ENCODE measurements at regions not wholly inside any gene's neighbourhood (a gene's known extent, or its start where the extent isn't known, plus 50 kb on each side); places are given as distances from the start of the nearest gene placed in this dataset.

DNA sequence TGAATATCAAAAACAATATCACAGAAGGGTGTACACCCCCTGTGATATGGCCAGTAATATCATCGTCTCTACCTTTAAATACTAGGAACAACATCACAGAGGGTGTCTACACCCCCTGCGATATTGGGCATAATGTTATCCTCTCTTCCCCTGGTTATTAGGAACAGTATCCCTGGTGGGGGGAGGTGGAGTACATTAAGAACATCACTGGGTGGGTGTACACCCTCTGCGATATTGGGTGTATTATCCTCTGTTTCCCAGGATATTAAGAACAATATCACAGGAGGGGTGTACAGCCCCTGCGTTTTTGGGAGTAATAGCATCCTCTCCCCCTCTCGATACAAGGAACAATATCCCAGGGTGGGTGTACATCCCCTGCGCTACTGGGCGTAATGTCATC lies 1932.8 kb downstream of the SUCLG1 start:
- H3K27me3 Mint-ChIP-seq, result no peaks in the 10 kb centered on the region
- POLR2A ChIA-PET, result no interaction called here
- peaks cover 4% of the 10 kb centered on the region for H3K9me3 Mint-ChIP-seq
- H3K27ac Mint-ChIP-seq, result no peak overlapping the region
- H3K4me1 Mint-ChIP-seq, result no peaks in the 10 kb centered on the region
- DNase-seq, result no peak
- no peak overlapping the region for H3K4me3 Mint-ChIP-seq
- ATAC-seq (ENCODE audit: low read depth), result no peak
- no peaks in the 10 kb centered on the region for H3K36me3 Mint-ChIP-seq

DNA sequence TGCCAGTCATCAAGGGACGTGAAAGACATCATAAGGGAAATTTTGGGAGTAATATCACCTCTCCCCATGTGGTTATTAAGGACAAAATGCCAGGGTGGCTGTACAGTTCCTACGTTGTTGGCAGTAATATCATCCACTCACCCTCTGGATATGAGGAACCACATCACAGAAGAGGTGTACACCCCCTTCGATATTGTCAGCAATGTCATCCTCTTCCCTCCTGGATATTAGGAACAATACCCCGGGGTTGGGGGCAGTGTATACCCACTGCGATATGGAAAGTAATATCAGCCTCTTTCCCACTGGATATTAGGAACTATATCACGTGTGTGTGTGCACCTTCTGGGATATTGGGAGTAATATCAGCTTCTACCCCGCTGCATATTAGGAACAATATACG lies 1933.3 kb downstream of the SUCLG1 start:
- ATAC-seq (ENCODE audit: low read depth) (no peak), DNase-seq (no peak)
- Mint-ChIP-seq H3K4me1 (no peaks in the 10 kb centered on the region), H3K27me3 (no peaks in the 10 kb centered on the region), H3K4me3 (no peak overlapping the region), H3K36me3 (no peaks in the 10 kb centered on the region), H3K9me3 (peaks cover 4% of the 10 kb centered on the region), H3K27ac (no peak overlapping the region)
- POLR2A ChIA-PET, result no interaction called here

DNA sequence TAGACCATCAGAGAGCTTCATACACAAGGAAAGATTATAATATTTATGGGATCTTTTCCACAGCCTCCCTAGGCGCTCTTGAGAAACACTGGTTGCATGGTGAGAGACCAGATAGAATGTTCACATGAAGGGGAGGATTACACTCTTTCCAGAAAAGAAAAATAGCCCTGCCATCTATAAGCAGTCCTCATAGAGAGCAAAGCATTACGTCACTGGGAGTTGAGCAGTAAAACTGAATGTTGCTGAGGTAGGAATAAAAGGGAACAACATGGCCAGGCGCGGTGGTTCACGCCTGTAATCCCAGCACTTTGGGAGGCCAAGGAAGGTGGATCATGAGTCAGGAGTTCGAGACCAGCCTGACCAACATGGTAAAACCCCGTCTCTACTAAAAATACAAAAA lies 1934.3 kb downstream of the SUCLG1 start:
- peaks cover 4% of the 10 kb centered on the region for H3K9me3 Mint-ChIP-seq
- DNase-seq (no peak), ATAC-seq (ENCODE audit: low read depth) (no peak)
- no peaks in the 10 kb centered on the region for H3K4me1 Mint-ChIP-seq
- POLR2A ChIA-PET, result no interaction called here
- no peak overlapping the region for H3K4me3 Mint-ChIP-seq
- H3K36me3 Mint-ChIP-seq, result no peaks in the 10 kb centered on the region
- no peaks in the 10 kb centered on the region for H3K27me3 Mint-ChIP-seq
- no peak overlapping the region for H3K27ac Mint-ChIP-seq

DNA sequence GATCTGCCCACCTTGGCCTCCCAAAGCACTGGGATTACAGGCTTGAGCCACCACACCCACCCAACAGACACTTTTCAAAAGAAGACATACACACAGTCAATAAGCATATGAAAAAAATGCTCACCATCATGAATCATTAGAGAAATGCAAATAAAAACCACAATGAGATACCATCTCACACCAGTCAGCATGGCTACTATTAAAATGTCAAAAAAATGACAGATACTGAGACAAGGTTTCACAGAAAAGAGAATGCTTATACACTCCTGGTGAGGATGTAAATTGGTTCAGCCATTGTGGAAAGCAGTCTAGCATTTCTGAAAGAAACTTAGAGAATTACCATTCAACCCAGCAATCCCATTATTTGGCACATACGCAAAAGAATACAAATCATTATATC lies 1947.2 kb downstream of the SUCLG1 start:
- POLR2A ChIA-PET, result no interaction called here
- ATAC-seq (ENCODE audit: low read depth) (no peak), DNase-seq (no peak)
- Mint-ChIP-seq H3K4me1 (no peaks in the 10 kb centered on the region), H3K27me3 (no peaks in the 10 kb centered on the region), H3K27ac (no peak overlapping the region), H3K4me3 (no peak overlapping the region), H3K36me3 (no peaks in the 10 kb centered on the region), H3K9me3 (peaks cover 3% of the 10 kb centered on the region)

DNA sequence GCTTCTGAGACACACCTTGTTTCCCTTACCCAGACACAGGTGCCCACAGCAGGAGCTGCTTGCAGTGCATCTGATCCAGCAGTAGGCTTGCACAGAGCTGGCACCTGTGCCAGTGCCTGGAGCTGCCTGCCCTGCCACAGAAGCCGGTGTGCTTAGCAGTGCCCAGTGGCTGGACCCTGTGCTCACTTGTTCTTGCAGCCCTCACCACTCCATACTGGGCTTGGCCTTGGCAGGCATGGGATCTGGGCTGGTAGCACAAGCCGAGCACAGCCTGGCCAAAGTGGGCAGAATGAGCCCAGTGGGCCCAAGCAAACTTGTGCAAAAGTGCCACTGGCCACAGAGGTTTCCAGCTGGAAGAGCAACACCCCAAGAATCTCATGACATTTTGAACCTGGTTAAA lies 1950.4 kb downstream of the SUCLG1 start:
- no peak for ATAC-seq (ENCODE audit: low read depth)
- Mint-ChIP-seq H3K36me3 (no peaks in the 10 kb centered on the region), H3K9me3 (peaks cover 4% of the 10 kb centered on the region), H3K27ac (no peak overlapping the region), H3K4me3 (no peak overlapping the region), H3K4me1 (no peaks in the 10 kb centered on the region), H3K27me3 (no peaks in the 10 kb centered on the region)
- POLR2A ChIA-PET, result no interaction called here
- no peak for DNase-seq

DNA sequence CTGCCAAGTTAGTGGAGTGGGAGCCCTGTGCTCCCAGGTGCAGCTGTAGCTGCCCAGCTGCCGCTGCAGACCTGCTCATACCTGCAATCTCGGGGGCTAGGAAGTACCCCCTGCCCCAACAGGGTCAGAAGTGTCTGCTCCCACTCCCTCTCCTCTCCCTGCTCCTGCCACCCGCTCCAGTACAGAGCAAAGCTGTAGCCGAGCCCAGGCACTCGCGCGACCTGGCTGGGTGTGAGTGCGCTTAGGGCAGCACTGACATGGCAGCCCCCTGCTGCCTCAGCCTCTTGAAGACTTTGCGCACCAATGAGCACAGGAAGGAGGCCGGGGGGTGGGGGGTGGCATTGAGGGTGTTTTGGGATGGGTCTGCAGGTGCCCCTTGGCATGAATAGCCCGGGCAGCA lies 1951.4 kb downstream of the SUCLG1 start:
- Mint-ChIP-seq H3K4me3 (no peak overlapping the region), H3K36me3 (no peaks in the 10 kb centered on the region), H3K27ac (no peak overlapping the region), H3K4me1 (no peaks in the 10 kb centered on the region), H3K27me3 (no peaks in the 10 kb centered on the region), H3K9me3 (peaks cover 9% of the 10 kb centered on the region)
- POLR2A ChIA-PET, result no interaction called here
- DNase-seq (no peak), ATAC-seq (ENCODE audit: low read depth) (no peak)

DNA sequence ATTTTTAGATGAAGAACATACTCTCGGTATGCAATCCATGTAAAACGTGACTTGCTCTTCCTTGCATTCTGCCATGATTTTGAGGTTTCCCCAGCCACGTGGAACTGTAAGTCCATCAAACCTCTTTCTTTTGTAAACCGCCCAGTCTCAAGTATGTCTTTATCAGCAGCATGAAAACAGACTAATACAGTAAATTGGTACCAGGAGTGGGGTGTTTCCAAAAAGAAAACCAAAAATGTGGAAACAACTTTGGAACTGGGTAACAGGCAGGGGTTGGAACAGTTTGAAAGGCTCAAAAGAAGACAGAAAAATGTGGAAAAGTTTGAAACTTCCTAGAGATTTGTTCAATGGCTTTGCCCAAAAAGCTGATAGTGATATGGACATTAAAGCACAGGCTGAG lies 1957.9 kb downstream of the SUCLG1 start:
- ATAC-seq (ENCODE audit: low read depth) (no peak), DNase-seq (no peak)
- Mint-ChIP-seq H3K9me3 (peaks cover 15% of the 10 kb centered on the region), H3K36me3 (no peaks in the 10 kb centered on the region), H3K27ac (no peak overlapping the region), H3K27me3 (no peaks in the 10 kb centered on the region), H3K4me3 (no peak overlapping the region), H3K4me1 (no peaks in the 10 kb centered on the region)
- POLR2A ChIA-PET, result no interaction called here

DNA sequence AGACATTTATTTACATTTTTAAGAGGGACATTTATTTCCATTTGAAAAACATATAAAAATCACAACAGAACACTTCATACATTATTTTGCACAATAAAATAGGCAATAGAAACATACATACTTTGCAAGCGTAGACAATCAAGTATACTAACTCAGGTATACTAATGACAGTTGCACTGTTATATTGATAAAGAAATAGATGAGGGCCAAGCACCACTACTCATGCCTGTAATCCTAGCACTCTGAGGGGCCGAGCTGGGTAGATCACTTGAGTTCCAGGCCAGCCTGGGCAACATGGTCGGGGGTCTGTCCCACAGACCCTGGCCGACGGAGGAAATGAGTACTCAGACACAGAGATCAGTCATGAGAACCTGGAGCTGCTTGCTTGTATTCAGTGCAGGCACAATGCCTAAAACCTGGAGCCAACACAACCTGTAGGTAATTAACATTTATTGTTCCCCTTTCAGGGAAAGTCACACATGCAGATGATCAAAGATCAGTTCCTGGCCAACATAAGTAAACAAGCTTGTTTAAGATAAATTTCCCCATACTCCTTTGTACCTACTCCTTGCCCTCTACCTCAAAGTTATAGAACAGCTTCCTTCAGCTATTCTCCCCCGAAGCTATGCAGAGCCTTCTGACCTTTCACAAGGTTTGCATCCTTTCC lies 1960.2 kb downstream of the SUCLG1 start:
- no peaks in the 10 kb centered on the region for H3K27me3 Mint-ChIP-seq

DNA sequence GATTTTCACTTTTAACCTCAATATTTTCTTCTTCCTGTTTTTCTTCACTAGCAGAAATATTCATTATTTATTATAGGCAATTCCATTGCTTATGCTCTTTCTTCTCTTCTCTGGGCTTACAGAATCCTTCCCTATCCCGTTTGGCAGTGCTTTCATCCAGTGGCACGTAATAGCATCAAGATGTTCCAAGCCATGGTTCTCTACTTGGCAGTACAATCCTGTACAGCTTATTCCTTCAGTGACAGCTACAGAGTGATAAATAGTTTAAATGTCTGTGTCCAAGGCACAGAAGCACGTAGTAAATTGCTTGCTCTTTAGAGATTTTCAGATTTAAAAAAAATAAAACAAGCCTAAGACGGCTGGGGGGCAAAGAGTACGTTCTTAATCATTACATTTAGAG lies 1964.3 kb downstream of the SUCLG1 start:
- ATAC-seq (ENCODE audit: low read depth) (no peak), DNase-seq (no peak)
- no peaks in the 10 kb centered on the region for H3K27me3 Mint-ChIP-seq
- H3K9me3 Mint-ChIP-seq, result peaks cover 5% of the 10 kb centered on the region
- no peak overlapping the region for H3K4me3 Mint-ChIP-seq
- POLR2A ChIA-PET, result no interaction called here
- no peaks in the 10 kb centered on the region for H3K36me3 Mint-ChIP-seq
- no peak overlapping the region for H3K27ac Mint-ChIP-seq
- no peaks in the 10 kb centered on the region for H3K4me1 Mint-ChIP-seq

More for the DNA sequence above, 1960.2 kb downstream of the SUCLG1 start:
- Mint-ChIP-seq H3K4me3 (no peak overlapping the region), H3K27ac (no peak overlapping the region), H3K9me3 (peaks cover 14% of the 10 kb centered on the region), H3K36me3 (no peaks in the 10 kb centered on the region), H3K4me1 (no peaks in the 10 kb centered on the region)
- DNase-seq (no peak), ATAC-seq (ENCODE audit: low read depth) (no peak)
- POLR2A ChIA-PET, result no interaction called here

DNA sequence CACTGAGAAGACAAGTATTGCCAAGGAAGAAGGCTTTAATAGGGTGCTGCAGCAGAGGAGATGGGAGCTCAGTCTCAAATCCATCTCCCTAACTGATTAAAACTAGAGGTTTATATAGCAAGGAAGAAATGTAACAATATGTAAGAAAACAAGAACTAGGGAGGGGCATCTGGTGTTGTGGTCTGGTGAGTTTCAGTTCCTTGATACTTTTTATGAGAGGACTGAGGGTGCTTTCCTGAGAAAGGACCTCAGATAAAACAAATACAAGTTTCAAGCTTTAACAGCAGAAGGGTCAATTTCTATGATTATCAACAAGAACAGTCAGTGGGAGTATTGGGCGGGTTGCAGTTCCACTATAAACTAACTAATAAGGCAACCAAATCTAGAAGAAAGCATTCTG lies 1967.5 kb downstream of the SUCLG1 start:
- Mint-ChIP-seq H3K4me1 (no peaks in the 10 kb centered on the region), H3K4me3 (no peak overlapping the region), H3K36me3 (no peaks in the 10 kb centered on the region), H3K9me3 (peaks cover 3% of the 10 kb centered on the region), H3K27me3 (no peaks in the 10 kb centered on the region), H3K27ac (no peak overlapping the region)
- POLR2A ChIA-PET, result no interaction called here
- DNase-seq (no peak), ATAC-seq (ENCODE audit: low read depth) (no peak)

DNA sequence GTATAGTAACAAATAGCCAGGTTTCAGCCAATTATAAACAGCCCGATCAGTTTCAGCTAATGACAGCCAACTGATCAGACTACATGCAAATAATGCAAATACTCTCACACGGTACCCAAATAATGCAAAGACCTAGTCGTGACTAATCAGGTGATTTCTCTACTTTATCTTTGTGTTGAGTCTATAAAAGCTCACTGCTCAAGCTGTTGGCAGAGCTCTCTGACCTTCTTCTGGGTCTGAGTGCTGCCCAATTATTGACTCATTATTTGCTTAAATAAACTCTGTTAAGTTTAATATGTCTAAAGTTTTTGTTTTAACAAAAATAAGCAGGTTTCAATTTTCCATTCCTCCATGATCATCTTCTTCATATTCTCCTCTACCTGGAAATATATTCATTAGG lies 1971.7 kb downstream of the SUCLG1 start:
- ATAC-seq (ENCODE audit: low read depth) (no peak), DNase-seq (no peak)
- POLR2A ChIA-PET, result no interaction called here
- Mint-ChIP-seq H3K27me3 (no peaks in the 10 kb centered on the region), H3K36me3 (no peaks in the 10 kb centered on the region), H3K9me3 (no peaks in the 10 kb centered on the region), H3K27ac (no peak overlapping the region), H3K4me3 (no peak overlapping the region), H3K4me1 (no peaks in the 10 kb centered on the region)

DNA sequence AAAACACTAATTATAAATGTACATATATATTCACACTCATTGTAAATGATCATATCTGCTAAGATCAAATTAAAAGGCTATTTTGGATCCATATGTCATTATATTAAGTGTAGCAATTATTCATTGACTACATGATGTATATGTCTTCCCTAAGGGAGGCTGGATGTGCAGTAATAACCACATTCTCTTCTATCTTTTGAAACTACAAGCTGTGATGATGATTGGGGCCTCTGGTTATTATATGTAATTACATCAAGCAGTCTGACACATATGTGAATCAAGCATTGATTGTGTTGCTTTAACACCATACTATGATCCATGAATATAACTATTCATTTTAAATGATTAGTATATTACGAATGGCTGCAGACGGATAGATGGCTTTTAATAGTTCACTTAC lies 1973.4 kb downstream of the SUCLG1 start:
- H3K9me3 Mint-ChIP-seq, result no peaks in the 10 kb centered on the region
- POLR2A ChIA-PET, result no interaction called here
- no peaks in the 10 kb centered on the region for H3K27me3 Mint-ChIP-seq
- DNase-seq (no peak), ATAC-seq (ENCODE audit: low read depth) (no peak)
- no peaks in the 10 kb centered on the region for H3K4me1 Mint-ChIP-seq
- H3K27ac Mint-ChIP-seq, result no peak overlapping the region
- no peak overlapping the region for H3K4me3 Mint-ChIP-seq
- H3K36me3 Mint-ChIP-seq, result no peaks in the 10 kb centered on the region

DNA sequence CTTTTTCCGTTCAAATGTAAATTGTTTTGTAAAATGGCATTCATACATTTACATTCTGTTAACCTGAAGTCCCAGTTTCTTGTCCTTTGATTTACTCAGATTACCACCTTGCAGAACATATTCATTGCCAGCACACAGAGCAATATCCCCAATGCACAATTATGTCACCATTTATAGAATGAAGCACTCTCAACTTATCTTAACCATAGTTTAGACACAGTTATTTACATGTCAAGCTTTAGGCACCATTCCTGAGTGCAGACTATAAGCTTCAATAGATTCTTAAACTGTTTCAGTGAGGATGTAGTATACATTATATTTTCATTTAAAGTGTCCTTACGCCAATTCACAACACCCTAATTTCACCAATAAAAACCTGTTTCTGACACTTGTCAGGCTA lies 1977.9 kb downstream of the SUCLG1 start:
- Mint-ChIP-seq H3K27me3 (no peaks in the 10 kb centered on the region), H3K36me3 (no peaks in the 10 kb centered on the region), H3K9me3 (peaks cover 3% of the 10 kb centered on the region), H3K4me1 (no peaks in the 10 kb centered on the region), H3K4me3 (no peak overlapping the region), H3K27ac (no peak overlapping the region)
- ATAC-seq (ENCODE audit: low read depth) (no peak), DNase-seq (no peak)
- POLR2A ChIA-PET, result no interaction called here

DNA sequence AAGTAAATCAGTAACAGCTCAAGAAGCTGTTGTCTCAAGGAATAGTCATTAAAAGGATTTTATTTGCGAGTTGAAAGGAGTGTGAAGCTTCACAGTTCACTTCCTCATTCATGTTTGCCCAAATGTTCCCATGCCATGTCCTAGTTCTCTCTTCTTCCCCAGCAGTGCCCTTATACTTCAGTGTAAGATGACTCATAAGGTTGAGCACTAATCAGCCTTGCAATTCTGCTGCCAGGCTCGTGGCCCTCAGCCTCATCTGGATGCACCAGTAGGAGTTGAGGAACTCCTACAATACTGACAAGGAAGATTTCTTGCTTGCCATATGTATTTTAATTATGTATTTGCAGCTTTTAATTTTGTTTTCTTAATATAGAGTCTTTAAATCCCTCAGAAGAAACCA lies 1980.4 kb downstream of the SUCLG1 start:
- no peaks in the 10 kb centered on the region for H3K27me3 Mint-ChIP-seq
- POLR2A ChIA-PET, result no interaction called here
- peaks cover 3% of the 10 kb centered on the region for H3K9me3 Mint-ChIP-seq
- no peaks in the 10 kb centered on the region for H3K4me1 Mint-ChIP-seq
- no peak overlapping the region for H3K27ac Mint-ChIP-seq
- H3K4me3 Mint-ChIP-seq, result no peak overlapping the region
- no peak for DNase-seq
- ATAC-seq (ENCODE audit: low read depth), result no peak
- no peaks in the 10 kb centered on the region for H3K36me3 Mint-ChIP-seq

DNA sequence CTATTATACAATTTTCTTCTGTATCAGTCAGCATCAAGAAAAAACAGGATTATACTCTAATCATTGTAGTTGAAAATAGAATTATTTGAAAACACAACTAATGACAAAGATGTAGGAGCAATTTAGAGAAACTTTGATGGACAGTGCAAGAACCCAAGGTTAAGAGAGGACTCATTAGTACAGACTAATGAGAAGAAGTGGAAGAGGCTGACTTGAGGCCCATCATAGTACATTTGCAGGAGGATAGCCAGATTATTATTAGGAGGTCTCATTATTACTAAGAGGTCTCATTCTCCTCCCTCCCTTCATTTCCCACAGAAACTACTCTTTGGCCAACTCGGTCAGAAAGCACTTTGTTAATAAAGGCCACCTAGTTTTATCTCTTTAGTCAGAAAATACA lies 1983.0 kb downstream of the SUCLG1 start:
- Mint-ChIP-seq H3K27ac (no peak overlapping the region), H3K9me3 (peaks cover 3% of the 10 kb centered on the region), H3K4me1 (no peaks in the 10 kb centered on the region), H3K4me3 (no peak overlapping the region), H3K27me3 (no peaks in the 10 kb centered on the region), H3K36me3 (no peaks in the 10 kb centered on the region)
- DNase-seq (no peak), ATAC-seq (ENCODE audit: low read depth) (no peak)
- POLR2A ChIA-PET, result no interaction called here

Data from activated naive CD8-positive, alpha-beta T cell treated with anti-CD3 and anti-CD28 coated beads, Interleukin-2, amount 10 ng/mL, durations not matched to agents 7 days and 5 days (primary cell).